SK-N-SH treated with all-trans-retinoic acid at 6 μM for 48 hours (cell line): ENCODE measurements at regions not wholly inside any gene's neighbourhood (a gene's known extent, or its start where the extent isn't known, plus 50 kb on each side); places are given as distances from the start of the nearest gene placed in this dataset.

Experiments
- ATAC-seq: fragments of 200-7000 bp; cut with Tn5 transposase; 3 replicates; pipeline ENCODE4 v1.9.1; 2020; ENCODE audit warnings: mild to moderate bottlenecking, moderate library complexity
- ARNTL ChIP-seq: fragments of 450-650 bp; formaldehyde crosslinking; IDR thresholded peaks from 2 replicates; pipeline ENCODE4 v1.5.0; 2020; ENCODE audit warnings: low read depth, mild to moderate bottlenecking, moderate library complexity, borderline replicate concordance
- BACH2 ChIP-seq: fragments of 250-450 bp; sonication (Bioruptor Pico); IDR thresholded peaks from 2 replicates; pipeline ENCODE4 v1.9.0; 2021; ENCODE audit warnings: mild to moderate bottlenecking, borderline replicate concordance
- CSRNP3 ChIP-seq: fragments of 250-450 bp; sonication (Bioruptor Pico); IDR thresholded peaks from 2 replicates; pipeline ENCODE4 v1.5.1; 2021; ENCODE audit warnings: mild to moderate bottlenecking, moderate library complexity
- ESRRG ChIP-seq: fragments of 250-450 bp; sonication (Bioruptor Pico); IDR thresholded peaks from 2 replicates; pipeline ENCODE4 v1.6.1; 2021; ENCODE audit warnings: mild to moderate bottlenecking
- GLIS3 ChIP-seq: fragments of 250-450 bp; sonication (Bioruptor Pico); IDR thresholded peaks from 2 replicates; pipeline ENCODE4 v1.5.0; 2020; ENCODE audit warnings: mild to moderate bottlenecking, moderate library complexity
- ISL1 ChIP-seq: fragments of 250-450 bp; sonication (Bioruptor Pico); IDR thresholded peaks from 2 replicates; pipeline ENCODE4 v2.1.2; 2022; ENCODE audit warnings: mild to moderate bottlenecking, moderate library complexity
- OSR1 ChIP-seq: fragments of 250-450 bp; sonication (Bioruptor Pico); IDR thresholded peaks from 2 replicates; pipeline ENCODE4 v1.8.0; 2022; ENCODE audit warnings: moderate library complexity, mild to moderate bottlenecking, inconsistent platforms
- PPARA ChIP-seq: fragments of 250-450 bp; sonication (Bioruptor Pico); IDR thresholded peaks from 2 replicates; pipeline ENCODE4 v1.5.0; 2020; ENCODE audit warnings: mild to moderate bottlenecking, borderline replicate concordance
- RARB ChIP-seq: fragments of 250-450 bp; sonication (Bioruptor Pico); IDR thresholded peaks from 2 replicates; pipeline ENCODE4 v1.8.0; 2021; ENCODE audit warnings: mild to moderate bottlenecking, moderate library complexity
- SNAI2 ChIP-seq: fragments of 250-450 bp; sonication (Bioruptor Pico); IDR thresholded peaks from 2 replicates; pipeline ENCODE4 v1.5.0; 2020; ENCODE audit warnings: mild to moderate bottlenecking, moderate library complexity
- TCF4 ChIP-seq: fragments of 250-450 bp; sonication (Bioruptor Pico); IDR thresholded peaks from 2 replicates; pipeline ENCODE4 v1.8.0; 2021; ENCODE audit warnings: mild to moderate bottlenecking, moderate library complexity, borderline replicate concordance
- TOX ChIP-seq: fragments of 250-450 bp; sonication (Bioruptor Pico); IDR thresholded peaks from 2 replicates; pipeline ENCODE4 v1.8.0; 2021; ENCODE audit warnings: mild to moderate bottlenecking, moderate library complexity, borderline replicate concordance
- TSHZ2 ChIP-seq: fragments of 250-450 bp; sonication (Bioruptor Pico); IDR thresholded peaks from 2 replicates; pipeline ENCODE4 v1.5.0; 2020; ENCODE audit warnings: mild to moderate bottlenecking, moderate library complexity
- ZC3H10 ChIP-seq: fragments of 250-450 bp; sonication (Bioruptor Pico); IDR thresholded peaks from 2 replicates; pipeline ENCODE4 v1.5.1; 2021; ENCODE audit warnings: mild to moderate bottlenecking, moderate library complexity
- ZFP3 ChIP-seq: fragments of 250-450 bp; sonication (Bioruptor Pico); IDR thresholded peaks from 2 replicates; pipeline ENCODE4 v1.5.0; 2020; ENCODE audit warnings: mild to moderate bottlenecking, moderate library complexity
- ZFP30 ChIP-seq: fragments of 450-650 bp; formaldehyde crosslinking; IDR thresholded peaks from 2 replicates; pipeline ENCODE4 v1.5.0; 2022; ENCODE audit warnings: mild to moderate bottlenecking, moderate library complexity
- ZNF565 ChIP-seq: fragments of 450-650 bp; formaldehyde crosslinking; conservative IDR thresholded peaks from 2 replicates; pipeline ENCODE4 v1.5.0; 2020; ENCODE audit warnings: low read depth, mild to moderate bottlenecking, moderate library complexity
- ZNF70 ChIP-seq: fragments of 450-650 bp; formaldehyde crosslinking; IDR thresholded peaks from 2 replicates; pipeline ENCODE4 v1.5.0; 2020; ENCODE audit warnings: mild to moderate bottlenecking, moderate library complexity
- ZNF8 ChIP-seq: fragments of 450-650 bp; formaldehyde crosslinking; IDR thresholded peaks from 2 replicates; pipeline ENCODE4 v1.5.0; 2020; ENCODE audit warnings: mild to moderate bottlenecking, moderate library complexity
- TF ChIP-seq, protein P1 (sequence below): fragments of 250-450 bp; sonication (Bioruptor Pico); IDR thresholded peaks from 2 replicates; pipeline ENCODE4 v1.8.0; 2021; ENCODE audit warnings: low read depth, mild to moderate bottlenecking, moderate library complexity, borderline replicate concordance
- TF ChIP-seq, protein P2 (sequence below): fragments of 250-450 bp; sonication (Bioruptor Pico); IDR thresholded peaks from 2 replicates; pipeline ENCODE4 v1.5.1; 2020; ENCODE audit warnings: low read depth, mild to moderate bottlenecking, moderate library complexity
- TF ChIP-seq, protein P3 (sequence below): fragments of 250-450 bp; sonication (Bioruptor Pico); IDR thresholded peaks from 2 replicates; pipeline ENCODE4 v1.8.0; 2020; ENCODE audit warnings: mild to moderate bottlenecking, moderate library complexity, borderline replicate concordance

DNA sequence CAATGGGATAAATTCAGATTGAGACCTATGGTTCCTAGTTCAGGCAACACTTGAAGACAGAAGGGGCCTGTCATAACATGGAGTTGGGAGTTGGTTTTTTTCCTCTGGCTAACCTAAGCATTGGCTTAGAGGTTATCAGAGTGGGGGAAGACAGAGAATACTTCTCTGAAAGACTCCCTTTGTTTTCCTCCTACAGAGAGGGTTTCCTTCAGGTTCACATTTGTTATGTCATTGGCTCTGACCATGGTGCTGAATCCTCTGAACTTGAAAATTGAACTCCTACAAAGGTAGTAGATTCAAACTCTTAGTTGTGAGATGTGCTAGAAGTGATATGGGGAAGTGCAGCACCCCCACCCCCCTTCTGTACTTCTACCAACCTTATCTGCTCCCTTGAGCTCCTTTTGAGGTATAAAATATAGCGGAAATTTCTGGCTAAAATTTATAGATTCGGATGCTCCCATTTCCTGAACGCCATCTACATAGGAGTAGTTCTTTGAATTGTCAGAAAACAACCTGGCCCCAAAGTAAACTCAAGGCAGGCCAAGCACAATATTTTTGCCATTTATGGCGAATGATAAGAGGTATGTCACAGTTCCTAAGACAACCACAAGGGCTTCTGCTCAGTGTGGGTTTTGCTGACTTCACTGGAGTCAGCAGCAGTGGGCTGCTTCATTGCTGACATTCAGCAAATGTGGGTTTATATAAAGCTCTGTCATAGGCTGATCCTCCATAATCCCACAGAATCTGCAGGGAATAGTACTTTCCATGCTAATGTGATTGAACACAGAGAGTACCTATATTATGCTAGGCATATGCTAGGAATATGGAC lies 131.6 kb upstream of the KLF14 start:
- TF ChIP-seq ZC3H10 (CRISPR knock-in tag) = no peak
- TF ChIP-seq ZNF70 (CRISPR knock-in tag) = no peak
- TF ChIP-seq ZFP3 (CRISPR knock-in tag) = no peak
- no peak for TF ChIP-seq BACH2 (CRISPR knock-in tag)
- TF ChIP-seq ZNF8 (CRISPR knock-in tag) = no peak
- TF ChIP-seq, protein P1, sequence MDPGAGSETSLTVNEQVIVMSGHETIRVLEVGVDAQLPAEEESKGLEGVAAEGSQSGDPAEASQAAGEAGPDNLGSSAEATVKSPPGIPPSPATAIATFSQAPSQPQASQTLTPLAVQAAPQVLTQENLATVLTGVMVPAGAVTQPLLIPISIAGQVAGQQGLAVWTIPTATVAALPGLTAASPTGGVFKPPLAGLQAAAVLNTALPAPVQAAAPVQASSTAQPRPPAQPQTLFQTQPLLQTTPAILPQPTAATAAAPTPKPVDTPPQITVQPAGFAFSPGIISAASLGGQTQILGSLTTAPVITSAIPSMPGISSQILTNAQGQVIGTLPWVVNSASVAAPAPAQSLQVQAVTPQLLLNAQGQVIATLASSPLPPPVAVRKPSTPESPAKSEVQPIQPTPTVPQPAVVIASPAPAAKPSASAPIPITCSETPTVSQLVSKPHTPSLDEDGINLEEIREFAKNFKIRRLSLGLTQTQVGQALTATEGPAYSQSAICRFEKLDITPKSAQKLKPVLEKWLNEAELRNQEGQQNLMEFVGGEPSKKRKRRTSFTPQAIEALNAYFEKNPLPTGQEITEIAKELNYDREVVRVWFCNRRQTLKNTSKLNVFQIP (CRISPR knock-in tag) = no peak
- TF ChIP-seq, protein P2, sequence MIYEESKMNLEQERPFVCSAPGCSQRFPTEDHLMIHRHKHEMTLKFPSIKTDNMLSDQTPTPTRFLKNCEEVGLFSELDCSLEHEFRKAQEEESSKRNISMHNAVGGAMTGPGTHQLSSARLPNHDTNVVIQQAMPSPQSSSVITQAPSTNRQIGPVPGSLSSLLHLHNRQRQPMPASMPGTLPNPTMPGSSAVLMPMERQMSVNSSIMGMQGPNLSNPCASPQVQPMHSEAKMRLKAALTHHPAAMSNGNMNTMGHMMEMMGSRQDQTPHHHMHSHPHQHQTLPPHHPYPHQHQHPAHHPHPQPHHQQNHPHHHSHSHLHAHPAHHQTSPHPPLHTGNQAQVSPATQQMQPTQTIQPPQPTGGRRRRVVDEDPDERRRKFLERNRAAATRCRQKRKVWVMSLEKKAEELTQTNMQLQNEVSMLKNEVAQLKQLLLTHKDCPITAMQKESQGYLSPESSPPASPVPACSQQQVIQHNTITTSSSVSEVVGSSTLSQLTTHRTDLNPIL (CRISPR knock-in tag) = no peak
- TF ChIP-seq RARB (CRISPR knock-in tag) = no peak
- TF ChIP-seq, protein P3, sequence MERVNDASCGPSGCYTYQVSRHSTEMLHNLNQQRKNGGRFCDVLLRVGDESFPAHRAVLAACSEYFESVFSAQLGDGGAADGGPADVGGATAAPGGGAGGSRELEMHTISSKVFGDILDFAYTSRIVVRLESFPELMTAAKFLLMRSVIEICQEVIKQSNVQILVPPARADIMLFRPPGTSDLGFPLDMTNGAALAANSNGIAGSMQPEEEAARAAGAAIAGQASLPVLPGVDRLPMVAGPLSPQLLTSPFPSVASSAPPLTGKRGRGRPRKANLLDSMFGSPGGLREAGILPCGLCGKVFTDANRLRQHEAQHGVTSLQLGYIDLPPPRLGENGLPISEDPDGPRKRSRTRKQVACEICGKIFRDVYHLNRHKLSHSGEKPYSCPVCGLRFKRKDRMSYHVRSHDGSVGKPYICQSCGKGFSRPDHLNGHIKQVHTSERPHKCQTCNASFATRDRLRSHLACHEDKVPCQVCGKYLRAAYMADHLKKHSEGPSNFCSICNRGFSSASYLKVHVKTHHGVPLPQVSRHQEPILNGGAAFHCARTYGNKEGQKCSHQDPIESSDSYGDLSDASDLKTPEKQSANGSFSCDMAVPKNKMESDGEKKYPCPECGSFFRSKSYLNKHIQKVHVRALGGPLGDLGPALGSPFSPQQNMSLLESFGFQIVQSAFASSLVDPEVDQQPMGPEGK (CRISPR knock-in tag) = no peak
- TF ChIP-seq SNAI2 = no peak
- TF ChIP-seq GLIS3 (CRISPR knock-in tag) = no peak
- no peak for TF ChIP-seq ISL1 (CRISPR knock-in tag)
- no peak for TF ChIP-seq ESRRG (CRISPR knock-in tag)
- TF ChIP-seq ARNTL (CRISPR knock-in tag) = no peak
- TF ChIP-seq TCF4 (CRISPR knock-in tag) = no peak
- no peak for TF ChIP-seq PPARA
- TF ChIP-seq ZNF565 = no peak
- TF ChIP-seq TSHZ2 (CRISPR knock-in tag) = no peak
- peak; percentile 34 for ATAC-seq

DNA sequence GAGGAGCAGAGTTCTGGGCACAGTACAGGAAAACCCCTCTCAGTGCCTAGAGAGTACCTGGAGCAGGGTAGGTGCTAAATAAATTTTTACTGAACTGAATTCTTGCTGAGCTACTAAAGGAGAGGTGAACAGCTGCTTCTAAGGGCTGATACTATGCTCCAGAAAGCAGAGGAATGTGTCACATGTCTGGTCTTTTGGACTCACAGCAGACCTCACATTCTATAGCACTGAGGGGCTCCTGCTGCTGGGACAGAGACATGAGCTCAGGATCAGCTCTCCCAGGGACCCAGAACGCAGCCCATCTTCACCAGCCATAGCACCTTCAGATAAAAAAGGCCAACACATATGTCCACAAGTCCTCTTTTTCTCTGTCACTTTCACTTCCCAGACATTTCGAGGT lies 133.0 kb upstream of the KLF14 start:
- TF ChIP-seq CSRNP3 (CRISPR knock-in tag) (no peak), ZFP30 (CRISPR knock-in tag) (no peak), ZNF8 (CRISPR knock-in tag) (no peak), OSR1 (no peak), TOX (CRISPR knock-in tag) (no peak), ESRRG (CRISPR knock-in tag) (no peak), ZC3H10 (CRISPR knock-in tag) (no peak), ZNF565 (no peak), SNAI2 (no peak), TSHZ2 (CRISPR knock-in tag) (no peak), GLIS3 (CRISPR knock-in tag) (no peak), ARNTL (CRISPR knock-in tag) (no peak)
- TF ChIP-seq, protein P2 (CRISPR knock-in tag) = no peak
- TF ChIP-seq, protein P1 (CRISPR knock-in tag) = no peak
- ATAC-seq = peak; percentile 18
